ENCODE measurements at regions not wholly inside any gene's neighbourhood (a gene's known extent, or its start where the extent isn't known, plus 50 kb on each side); places are given as distances from the start of the nearest gene placed in this dataset.

GRCh38 chr3:176088962-176089383 is 1108.3 kb downstream of the TBL1XR1 start:
- TF ChIP-seq CTCF (IDR thresholded peaks at IDR 0.05): no peak
- no peak overlapping the region for H3K4me3 ChIP-seq
- DNase-seq (ENCODE audit: low spot score): no peak

GRCh38 chr3:176087066-176087697 is 1110.1 kb downstream of the TBL1XR1 start:
- DNase-seq (ENCODE audit: low spot score): no peak
- no peak overlapping the region for H3K4me3 ChIP-seq
- H3K27ac ChIP-seq: no peak overlapping the region
- TF ChIP-seq CTCF (IDR thresholded peaks at IDR 0.05): no peak

More at GRCh38 chr3:176088962-176089383, 1108.3 kb downstream of the TBL1XR1 start:
- H3K27ac ChIP-seq: no peak overlapping the region

- Histone ChIP-seq H3K27ac (no peak overlapping the region), H3K4me3 (peak overlapping the region; percentile 9)
- DNase-seq (ENCODE audit: low spot score): no peak
- TF ChIP-seq CTCF (IDR thresholded peaks at IDR 0.05): no peak
Measured at GRCh38 chr3:176079785-176080184, 1117.5 kb downstream of the TBL1XR1 start.

GRCh38 chr3:176078906-176079305 is 1118.4 kb downstream of the TBL1XR1 start:
- no peak for DNase-seq (ENCODE audit: low spot score)
- Histone ChIP-seq H3K4me3 (no peak overlapping the region), H3K27ac (no peak overlapping the region)
- TF ChIP-seq CTCF (IDR thresholded peaks at IDR 0.05): no peak

GRCh38 chr3:176075491-176075890 is 1121.8 kb downstream of the TBL1XR1 start:
- no peak for DNase-seq (ENCODE audit: low spot score)
- Histone ChIP-seq H3K27ac (no peak overlapping the region), H3K4me3 (no peak overlapping the region)
- TF ChIP-seq CTCF (IDR thresholded peaks at IDR 0.05): no peak

GRCh38 chr3:176075046-176075445 is 1122.2 kb downstream of the TBL1XR1 start:
- TF ChIP-seq CTCF (IDR thresholded peaks at IDR 0.05): no peak
- Histone ChIP-seq H3K27ac (no peak overlapping the region), H3K4me3 (no peak overlapping the region)
- DNase-seq (ENCODE audit: low spot score): no peak

GRCh38 chr3:176074096-176074495 is 1123.2 kb downstream of the TBL1XR1 start:
- DNase-seq (ENCODE audit: low spot score): no peak
- no peak for TF ChIP-seq CTCF (IDR thresholded peaks at IDR 0.05)
- H3K27ac ChIP-seq: no peak overlapping the region
- no peak overlapping the region for H3K4me3 ChIP-seq
